ENCODE measurements at regions not wholly inside any gene's neighbourhood (a gene's known extent, or its start where the extent isn't known, plus 50 kb on each side); places are given as distances from the start of the nearest gene placed in this dataset.

- no peak for ATAC-seq
- TF ChIP-seq ZFP30 (CRISPR knock-in tag; IDR thresholded peaks at IDR 0.05) (no peak), ZNF565 (CRISPR knock-in tag; conservative IDR thresholded peaks at IDR 0.05; ENCODE audit: low read depth) (no peak), ZFP3 (CRISPR knock-in tag; IDR thresholded peaks at IDR 0.05) (no peak), POU6F1 (CRISPR knock-in tag; IDR thresholded peaks at IDR 0.05; ENCODE audit: borderline replicate concordance, low read depth) (no peak), CSDC2 (CRISPR knock-in tag; IDR thresholded peaks at IDR 0.05) (no peak)
These were observed 642.1 kb downstream of the KCTD16 start for GRCh38 chr5:144812763-144813162.

GRCh38 chr5:144800169-144800568 is 629.5 kb downstream of the KCTD16 start:
- no peak for ATAC-seq
- TF ChIP-seq ZC3H10 (CRISPR knock-in tag; IDR thresholded peaks at IDR 0.05) (no peak), CSRNP3 (CRISPR knock-in tag; IDR thresholded peaks at IDR 0.05) (no peak), ZFP30 (CRISPR knock-in tag; IDR thresholded peaks at IDR 0.05) (no peak), ISL1 (CRISPR knock-in tag; IDR thresholded peaks at IDR 0.05) (no peak), GLIS3 (CRISPR knock-in tag; IDR thresholded peaks at IDR 0.05) (no peak), TOX (CRISPR knock-in tag; IDR thresholded peaks at IDR 0.05; ENCODE audit: borderline replicate concordance) (no peak), ZNF565 (CRISPR knock-in tag; conservative IDR thresholded peaks at IDR 0.05; ENCODE audit: low read depth) (no peak), ESRRG (CRISPR knock-in tag; IDR thresholded peaks at IDR 0.05) (no peak), SNAI2 (CRISPR knock-in tag; IDR thresholded peaks at IDR 0.05) (no peak), ZNF8 (CRISPR knock-in tag; IDR thresholded peaks at IDR 0.05) (no peak)

GRCh38 chr5:144798595-144798994 is 627.9 kb downstream of the KCTD16 start:
- TF ChIP-seq GLIS3 (CRISPR knock-in tag; IDR thresholded peaks at IDR 0.05) (no peak), TCF4 (CRISPR knock-in tag; IDR thresholded peaks at IDR 0.05; ENCODE audit: borderline replicate concordance) (no peak), ZNF565 (CRISPR knock-in tag; conservative IDR thresholded peaks at IDR 0.05; ENCODE audit: low read depth) (no peak), SNAI2 (CRISPR knock-in tag; IDR thresholded peaks at IDR 0.05) (no peak), PATZ1 (CRISPR knock-in tag; IDR thresholded peaks at IDR 0.05; ENCODE audit: borderline replicate concordance) (no peak), CSRNP3 (CRISPR knock-in tag; IDR thresholded peaks at IDR 0.05) (no peak), TSHZ2 (CRISPR knock-in tag; IDR thresholded peaks at IDR 0.05) (no peak), ISL1 (CRISPR knock-in tag; IDR thresholded peaks at IDR 0.05) (no peak), POU6F1 (CRISPR knock-in tag; IDR thresholded peaks at IDR 0.05; ENCODE audit: borderline replicate concordance, low read depth) (no peak), ZFP3 (CRISPR knock-in tag; IDR thresholded peaks at IDR 0.05) (no peak), CREB5 (CRISPR knock-in tag; IDR thresholded peaks at IDR 0.05; ENCODE audit: low read depth) (no peak)
- ATAC-seq: no peak
